H1 (cell line): ENCODE measurements at regions not wholly inside any gene's neighbourhood (a gene's known extent, or its start where the extent isn't known, plus 50 kb on each side); places are given as distances from the start of the nearest gene placed in this dataset.

Experiments
- RAD21 ChIP-seq, 2 experiments: IDR thresholded peaks in 1 of 2; conservative IDR thresholded peaks in 1 of 2; 2 replicates each; pipeline ENCODE4 v1.6.1; 2011; ENCODE audit warnings: low read depth in 2 of 2, low read length in 2 of 2, improper control_type of control experiment in 1 of 2, inconsistent platforms in 1 of 2, mild to moderate bottlenecking in 1 of 2, moderate library complexity in 1 of 2
- TCF12 ChIP-seq: IDR thresholded peaks from 2 replicates; pipeline ENCODE4 v1.6.1; 2011; ENCODE audit warnings: low read depth, mild to moderate bottlenecking, low read length

DNA sequence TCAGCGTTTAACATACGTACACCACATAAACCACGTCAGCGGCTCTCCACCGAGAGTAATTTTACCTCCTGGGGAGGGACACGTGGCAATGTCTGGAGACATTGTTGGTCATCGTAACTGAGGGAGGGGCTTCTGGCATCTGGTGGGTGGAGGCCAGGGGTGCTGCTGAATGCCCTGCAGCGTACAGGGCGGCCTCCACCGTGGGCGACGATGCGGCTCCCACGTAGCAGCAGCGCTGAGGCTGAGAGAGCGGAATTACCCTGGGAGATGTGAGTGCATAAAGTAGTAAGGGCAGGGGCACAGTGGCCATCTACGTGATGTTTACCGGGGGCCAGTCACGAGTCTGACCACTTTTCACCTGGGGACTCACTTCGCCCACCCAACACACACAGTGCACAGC, 212.4 kb downstream of the RBFOX3 start (continued):
- TF ChIP-seq RAD21 (IDR thresholded peaks at IDR 0.05 in 1 of 2, conservative IDR thresholded peaks at IDR 0.05 in 1 of 2; ENCODE audit: low read depth in 2 of 2, low read length in 2 of 2) (no peak), TCF12 (no peak)
